HG02981 (cell line): ENCODE measurements at regions not wholly inside any gene's neighbourhood (a gene's known extent, or its start where the extent isn't known, plus 50 kb on each side); places are given as distances from the start of the nearest gene placed in this dataset.

Source experiments
- ATAC-seq: cut with Tn5 transposase; IDR thresholded peaks from one replicate; pipeline ENCODE4 v1.9.1; 2021; ENCODE audit warnings: mild to moderate bottlenecking, moderate library complexity; ENCODE audit not compliant: unreplicated experiment

GRCh38 chr2:166568409-166568808, 74.4 kb upstream of the SCN7A start:
- no peak for ATAC-seq

- ATAC-seq, result no peak
Measured at GRCh38 chr2:166565501-166565900, 71.5 kb upstream of the SCN7A start.

GRCh38 chr2:166563894-166564293, 69.8 kb upstream of the SCN7A start:
- no peak for ATAC-seq

- ATAC-seq, result no peak
Measured at GRCh38 chr2:166560022-166560421, 66.0 kb upstream of the SCN7A start.

GRCh38 chr2:166550923-166551322, 56.9 kb upstream of the SCN7A start:
- no peak for ATAC-seq

- ATAC-seq, result no peak
Measured at GRCh38 chr2:166545473-166545872, 51.4 kb upstream of the SCN7A start.
